ENCODE measurements at regions not wholly inside any gene's neighbourhood (a gene's known extent, or its start where the extent isn't known, plus 50 kb on each side); places are given as distances from the start of the nearest gene placed in this dataset.

- no peak overlapping the region for H3K4me3 Mint-ChIP-seq
- no peaks in the 10 kb centered on the region for H3K27me3 Mint-ChIP-seq (ENCODE audit: low read depth)
- H3K9me3 Mint-ChIP-seq = peaks cover 10% of the 10 kb centered on the region
- TF ChIP-seq CTCF (IDR thresholded peaks at IDR 0.05; ENCODE audit: unreplicated experiment in 3 of 3) = no peak
- peak overlapping the region in 1 of 3 experiments; percentile 56 for H3K27ac Mint-ChIP-seq
- peaks cover 30% of the 10 kb centered on the region for H3K4me1 Mint-ChIP-seq
- H3K36me3 Mint-ChIP-seq (ENCODE audit: low read depth) = peaks cover 9% of the 10 kb centered on the region
Observed at GRCh38 chr16:72609066-72609465, 437.1 kb upstream of the PMFBP1 start.

GRCh38 chr16:72604375-72604774 lies 432.4 kb upstream of the PMFBP1 start:
- H3K4me3 Mint-ChIP-seq = no peak overlapping the region
- no peak overlapping the region for H3K27ac Mint-ChIP-seq
- TF ChIP-seq CTCF (IDR thresholded peaks at IDR 0.05; ENCODE audit: unreplicated experiment in 3 of 3) = no peak
- peaks cover 17% of the 10 kb centered on the region for H3K9me3 Mint-ChIP-seq
- peaks cover 18% of the 10 kb centered on the region for H3K36me3 Mint-ChIP-seq (ENCODE audit: low read depth)
- H3K4me1 Mint-ChIP-seq = no peaks in the 10 kb centered on the region
- H3K27me3 Mint-ChIP-seq (ENCODE audit: low read depth) = no peaks in the 10 kb centered on the region

- H3K27me3 Mint-ChIP-seq (ENCODE audit: low read depth) = no peaks in the 10 kb centered on the region
- H3K4me3 Mint-ChIP-seq = no peak overlapping the region
- peaks cover 17% of the 10 kb centered on the region for H3K9me3 Mint-ChIP-seq
- no peak overlapping the region for H3K27ac Mint-ChIP-seq
- H3K36me3 Mint-ChIP-seq (ENCODE audit: low read depth) = peaks cover 18% of the 10 kb centered on the region
- no peaks in the 10 kb centered on the region for H3K4me1 Mint-ChIP-seq
- no peak for TF ChIP-seq CTCF (IDR thresholded peaks at IDR 0.05; ENCODE audit: unreplicated experiment in 3 of 3)
Observed at GRCh38 chr16:72602499-72602898, 430.5 kb upstream of the PMFBP1 start.

- H3K36me3 Mint-ChIP-seq (ENCODE audit: low read depth) = peaks cover 9% of the 10 kb centered on the region
- H3K9me3 Mint-ChIP-seq = peaks cover 6% of the 10 kb centered on the region
- peaks cover 3% of the 10 kb centered on the region for H3K27me3 Mint-ChIP-seq (ENCODE audit: low read depth)
- no peak for TF ChIP-seq CTCF (IDR thresholded peaks at IDR 0.05; ENCODE audit: unreplicated experiment in 3 of 3)
- no peak overlapping the region for H3K27ac Mint-ChIP-seq
- no peak overlapping the region for H3K4me3 Mint-ChIP-seq
- no peaks in the 10 kb centered on the region for H3K4me1 Mint-ChIP-seq
Observed at GRCh38 chr16:72598696-72599095, 426.7 kb upstream of the PMFBP1 start.

- Mint-ChIP-seq H3K36me3 (ENCODE audit: low read depth) (peaks cover 7% of the 10 kb centered on the region), H3K27ac (no peak overlapping the region), H3K9me3 (peaks cover 4% of the 10 kb centered on the region), H3K27me3 (ENCODE audit: low read depth) (peaks cover 3% of the 10 kb centered on the region), H3K4me3 (no peak overlapping the region), H3K4me1 (no peaks in the 10 kb centered on the region)
- no peak for TF ChIP-seq CTCF (IDR thresholded peaks at IDR 0.05; ENCODE audit: unreplicated experiment in 3 of 3)
Observed at GRCh38 chr16:72597938-72598337, 426.0 kb upstream of the PMFBP1 start.

- no peaks in the 10 kb centered on the region for H3K4me1 Mint-ChIP-seq
- H3K36me3 Mint-ChIP-seq (ENCODE audit: low read depth) = peaks cover 3% of the 10 kb centered on the region
- H3K9me3 Mint-ChIP-seq = no peaks in the 10 kb centered on the region
- TF ChIP-seq CTCF (IDR thresholded peaks at IDR 0.05; ENCODE audit: unreplicated experiment in 3 of 3) = no peak
- no peak overlapping the region for H3K4me3 Mint-ChIP-seq
- H3K27me3 Mint-ChIP-seq (ENCODE audit: low read depth) = peaks cover 3% of the 10 kb centered on the region
- H3K27ac Mint-ChIP-seq = no peak overlapping the region
Observed at GRCh38 chr16:72596373-72596772, 424.4 kb upstream of the PMFBP1 start.

All from nephron (organoid).